BE2C (cell line): ENCODE measurements at regions not wholly inside any gene's neighbourhood (a gene's known extent, or its start where the extent isn't known, plus 50 kb on each side); places are given as distances from the start of the nearest gene placed in this dataset.
A peak's percentile ranks its signal among the peaks of the same experiment; 100 is the strongest.
"Not testable (repeated sequence)": the region's sequence is repeated elsewhere in the genome, so short reads cannot be mapped to it uniquely, and the experiment has no call there.

ENCODE experiments used
- DNase-seq: peaks from one replicate; pipeline ENCODE4 v3.0.0-alpha.2; 2020
- H3K27me3 ChIP-seq: fragments of 250-450 bp; sonication (Bioruptor Pico); 2 replicates; pipeline ENCODE4 v1.5.1; 2020; ENCODE audit warnings: mild to moderate bottlenecking
- H3K36me3 ChIP-seq: fragments of 250-450 bp; sonication (Bioruptor Pico); 2 replicates; pipeline ENCODE4 v1.5.1; 2020; ENCODE audit warnings: mild to moderate bottlenecking
- H3K4me1 ChIP-seq: fragments of 250-450 bp; sonication (Bioruptor Pico); 2 replicates; pipeline ENCODE4 v1.5.1; 2020
- H3K4me3 ChIP-seq: 2 replicates; pipeline ENCODE4 v1.5.1; 2011; ENCODE audit warnings: low read depth, low read length
- H3K9me3 ChIP-seq: fragments of 250-450 bp; sonication (Bioruptor Pico); 2 replicates; pipeline ENCODE4 v1.5.1; 2020
- TF ChIP-seq, protein P1 (sequence below): IDR thresholded peaks from 2 replicates; pipeline ENCODE4 v1.5.1; 2012; ENCODE audit warnings: mild to moderate bottlenecking, low read depth, low read length

- TF ChIP-seq, protein P1, sequence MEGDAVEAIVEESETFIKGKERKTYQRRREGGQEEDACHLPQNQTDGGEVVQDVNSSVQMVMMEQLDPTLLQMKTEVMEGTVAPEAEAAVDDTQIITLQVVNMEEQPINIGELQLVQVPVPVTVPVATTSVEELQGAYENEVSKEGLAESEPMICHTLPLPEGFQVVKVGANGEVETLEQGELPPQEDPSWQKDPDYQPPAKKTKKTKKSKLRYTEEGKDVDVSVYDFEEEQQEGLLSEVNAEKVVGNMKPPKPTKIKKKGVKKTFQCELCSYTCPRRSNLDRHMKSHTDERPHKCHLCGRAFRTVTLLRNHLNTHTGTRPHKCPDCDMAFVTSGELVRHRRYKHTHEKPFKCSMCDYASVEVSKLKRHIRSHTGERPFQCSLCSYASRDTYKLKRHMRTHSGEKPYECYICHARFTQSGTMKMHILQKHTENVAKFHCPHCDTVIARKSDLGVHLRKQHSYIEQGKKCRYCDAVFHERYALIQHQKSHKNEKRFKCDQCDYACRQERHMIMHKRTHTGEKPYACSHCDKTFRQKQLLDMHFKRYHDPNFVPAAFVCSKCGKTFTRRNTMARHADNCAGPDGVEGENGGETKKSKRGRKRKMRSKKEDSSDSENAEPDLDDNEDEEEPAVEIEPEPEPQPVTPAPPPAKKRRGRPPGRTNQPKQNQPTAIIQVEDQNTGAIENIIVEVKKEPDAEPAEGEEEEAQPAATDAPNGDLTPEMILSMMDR, result no peak
- no peaks in the 10 kb centered on the region for H3K27me3 ChIP-seq
- no peak for DNase-seq
Observed at GRCh38 chr5:44945743-44946142, 137.0 kb downstream of the MRPS30 start.

GRCh38 chr5:44949687-44950086, 140.9 kb downstream of the MRPS30 start:
- Histone ChIP-seq H3K27me3 (no peaks in the 10 kb centered on the region), H3K4me3 (no peak overlapping the region), H3K9me3 (no peaks in the 10 kb centered on the region), H3K36me3 (no peaks in the 10 kb centered on the region), H3K4me1 (no peaks in the 10 kb centered on the region)
- no peak for DNase-seq
- TF ChIP-seq, protein P1, result no peak

More at GRCh38 chr5:44945743-44946142, 137.0 kb downstream of the MRPS30 start:
- Histone ChIP-seq H3K9me3 (no peaks in the 10 kb centered on the region), H3K4me1 (no peaks in the 10 kb centered on the region), H3K36me3 (no peaks in the 10 kb centered on the region), H3K4me3 (no peak overlapping the region)

DNA sequence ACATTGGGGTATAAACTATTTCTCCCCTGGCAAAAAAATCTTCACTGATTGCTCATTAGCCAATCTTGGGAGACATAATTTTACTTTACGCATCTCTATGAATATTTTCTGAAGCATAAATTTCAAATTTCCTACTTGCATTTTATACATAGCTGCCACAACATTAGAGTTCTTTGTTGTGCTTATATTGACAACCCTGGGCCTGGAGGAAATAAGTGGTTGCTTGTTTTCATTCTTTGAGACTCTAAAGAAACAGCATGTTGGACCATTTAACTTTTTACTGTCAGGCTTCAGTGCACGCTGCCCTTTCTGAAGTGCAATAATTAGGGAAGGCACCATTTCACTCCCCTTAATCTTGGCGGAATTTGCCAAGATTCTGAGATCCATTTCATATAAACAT, 142.6 kb downstream of the MRPS30 start:
- no peak for DNase-seq
- Histone ChIP-seq H3K4me1 (no peaks in the 10 kb centered on the region), H3K9me3 (no peaks in the 10 kb centered on the region), H3K36me3 (no peaks in the 10 kb centered on the region), H3K4me3 (no peak overlapping the region), H3K27me3 (no peaks in the 10 kb centered on the region)
- TF ChIP-seq, protein P1, result no peak

GRCh38 chr5:44952376-44952775, 143.6 kb downstream of the MRPS30 start:
- no peak overlapping the region for H3K4me3 ChIP-seq
- H3K9me3 ChIP-seq, result no peaks in the 10 kb centered on the region
- H3K27me3 ChIP-seq, result no peaks in the 10 kb centered on the region
- peak; percentile 37 for DNase-seq
- no peaks in the 10 kb centered on the region for H3K36me3 ChIP-seq
- TF ChIP-seq, protein P1, result peak; percentile 86
- H3K4me1 ChIP-seq, result no peaks in the 10 kb centered on the region

DNA sequence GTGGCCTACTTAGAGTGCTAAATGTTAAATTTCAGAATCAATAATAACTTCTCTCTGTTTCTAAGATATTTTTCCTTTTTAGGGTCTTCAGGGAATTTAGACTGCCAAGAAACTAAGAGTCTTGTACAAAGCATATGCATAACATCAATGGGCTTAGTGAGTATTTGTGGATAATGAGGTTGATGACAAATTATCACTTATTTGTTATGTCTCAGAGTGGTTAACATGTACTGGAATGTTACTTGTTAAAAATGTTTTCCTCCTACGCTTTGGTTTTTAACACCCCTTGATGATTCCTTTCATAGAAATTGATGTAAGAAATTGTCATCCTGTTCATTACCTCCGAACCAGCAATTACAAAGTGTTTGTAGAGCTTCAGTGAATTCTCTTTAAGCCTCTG, 144.3 kb downstream of the MRPS30 start:
- H3K4me1 ChIP-seq, result no peaks in the 10 kb centered on the region
- H3K36me3 ChIP-seq, result no peaks in the 10 kb centered on the region
- TF ChIP-seq, protein P1, result no peak
- H3K4me3 ChIP-seq, result no peak overlapping the region
- no peak for DNase-seq
- no peaks in the 10 kb centered on the region for H3K9me3 ChIP-seq
- no peaks in the 10 kb centered on the region for H3K27me3 ChIP-seq

- not testable (repeated sequence) for H3K4me1 ChIP-seq, H3K9me3 ChIP-seq, H3K36me3 ChIP-seq, H3K27me3 ChIP-seq, DNase-seq, H3K4me3 ChIP-seq
Observed at GRCh38 chr5:44958943-44959454, 150.3 kb downstream of the MRPS30 start.

DNA sequence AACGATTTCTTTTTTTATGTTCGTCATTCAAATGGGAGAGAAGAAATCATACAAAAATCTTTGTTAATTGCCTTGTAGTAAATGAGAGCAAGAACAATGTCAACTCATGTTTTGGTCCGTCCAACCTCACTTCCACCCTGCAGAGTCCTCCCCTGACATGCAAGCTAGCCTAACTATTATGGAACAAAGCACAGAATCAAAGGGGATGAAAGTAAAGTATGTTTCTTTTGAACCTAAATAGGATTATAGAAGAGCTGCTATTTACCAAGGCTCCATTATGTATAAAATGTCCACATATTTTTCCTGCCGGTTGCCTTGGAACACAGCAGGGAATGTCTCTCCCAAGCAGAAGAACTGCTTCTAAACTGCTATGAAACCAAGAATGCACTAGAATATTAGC, 161.1 kb downstream of the MRPS30 start:
- no peaks in the 10 kb centered on the region for H3K36me3 ChIP-seq
- H3K4me3 ChIP-seq, result no peak overlapping the region
- DNase-seq, result no peak
- TF ChIP-seq, protein P1, result no peak
- H3K27me3 ChIP-seq, result no peaks in the 10 kb centered on the region
- H3K9me3 ChIP-seq, result no peaks in the 10 kb centered on the region
- no peaks in the 10 kb centered on the region for H3K4me1 ChIP-seq

GRCh38 chr5:44970963-44971362, 162.2 kb downstream of the MRPS30 start:
- not testable (repeated sequence) for DNase-seq, H3K9me3 ChIP-seq, H3K4me1 ChIP-seq

More at GRCh38 chr5:44970963-44971362, 162.2 kb downstream of the MRPS30 start:
- H3K4me3 ChIP-seq, H3K36me3 ChIP-seq, H3K27me3 ChIP-seq: not testable (repeated sequence)
